ENCODE measurements at regions not wholly inside any gene's neighbourhood (a gene's known extent, or its start where the extent isn't known, plus 50 kb on each side); places are given as distances from the start of the nearest gene placed in this dataset.

GRCh38 chr13:50685956-50686355, 157.5 kb downstream of the DLEU7 start:
- Histone ChIP-seq H3K4me1 (ENCODE audit: control insufficient read depth in 3 of 3, insufficient read depth in 2 of 3, low read depth in 1 of 3, low read length in 2 of 3) (no peaks in the 10 kb centered on the region), H3K9me3 (ENCODE audit: control insufficient read depth in 2 of 2, insufficient read depth in 1 of 2, low read depth in 1 of 2, low read length in 1 of 2) (no peaks in the 10 kb centered on the region), H3K27me3 (ENCODE audit: control insufficient read depth in 3 of 3, insufficient read depth in 3 of 3, low read length in 3 of 3) (no peaks in the 10 kb centered on the region), H3K36me3 (ENCODE audit: control insufficient read depth in 3 of 3, insufficient read depth in 2 of 3, low read depth in 1 of 3, low read length in 3 of 3) (no peaks in the 10 kb centered on the region), H3K27ac (ENCODE audit: low read depth in 1 of 3, low read length in 2 of 3) (no peak overlapping the region), H3K4me3 (ENCODE audit: low read depth in 1 of 3, low read length in 3 of 3) (no peak overlapping the region)
- DNase-seq (no peak), FAIRE-seq (no peak)
- whole genome bisulfite sequencing, 3 donors, result 52 to 64% (median 64%) methylated on average over 5 of the region's 5 CpGs

GRCh38 chr13:50686551-50686950, 156.9 kb downstream of the DLEU7 start:
- DNase-seq (peak in 1 of 2 donors; percentile 48), FAIRE-seq (no peak)
- H3K27ac ChIP-seq (ENCODE audit: low read depth in 1 of 3, low read length in 2 of 3), result no peak overlapping the region
- H3K9me3 ChIP-seq (ENCODE audit: control insufficient read depth in 2 of 2, insufficient read depth in 1 of 2, low read depth in 1 of 2, low read length in 1 of 2), result no peaks in the 10 kb centered on the region
- WGBS, 3 donors, result 64 to 85% (median 77%) methylated on average over 3 of the region's 3 CpGs
- no peaks in the 10 kb centered on the region for H3K36me3 ChIP-seq (ENCODE audit: control insufficient read depth in 3 of 3, insufficient read depth in 2 of 3, low read depth in 1 of 3, low read length in 3 of 3)
- no peak overlapping the region for H3K4me3 ChIP-seq (ENCODE audit: low read depth in 1 of 3, low read length in 3 of 3)
- peaks cover 0 to 2% (median 0%) of the 10 kb centered on the region in 3 donors for H3K4me1 ChIP-seq (ENCODE audit: control insufficient read depth in 3 of 3, insufficient read depth in 2 of 3, low read depth in 1 of 3, low read length in 2 of 3)
- no peaks in the 10 kb centered on the region for H3K27me3 ChIP-seq (ENCODE audit: control insufficient read depth in 3 of 3, insufficient read depth in 3 of 3, low read length in 3 of 3)

GRCh38 chr13:50687545-50687944, 155.9 kb downstream of the DLEU7 start:
- Histone ChIP-seq H3K9me3 (ENCODE audit: control insufficient read depth in 2 of 2, insufficient read depth in 1 of 2, low read depth in 1 of 2, low read length in 1 of 2) (no peaks in the 10 kb centered on the region), H3K27me3 (ENCODE audit: control insufficient read depth in 3 of 3, insufficient read depth in 3 of 3, low read length in 3 of 3) (no peaks in the 10 kb centered on the region), H3K4me1 (ENCODE audit: control insufficient read depth in 3 of 3, insufficient read depth in 2 of 3, low read depth in 1 of 3, low read length in 2 of 3) (peaks cover 0 to 3% (median 0%) of the 10 kb centered on the region in 3 donors), H3K27ac (ENCODE audit: low read depth in 1 of 3, low read length in 2 of 3) (no peak overlapping the region), H3K4me3 (ENCODE audit: low read depth in 1 of 3, low read length in 3 of 3) (no peak overlapping the region), H3K36me3 (ENCODE audit: control insufficient read depth in 3 of 3, insufficient read depth in 2 of 3, low read depth in 1 of 3, low read length in 3 of 3) (no peaks in the 10 kb centered on the region)
- FAIRE-seq (no peak), DNase-seq (no peak)
- 94 to 96% (median 95%) methylated on average over 4 of the region's 4 CpGs for WGBS, 3 donors

GRCh38 chr13:50690006-50690405, 153.5 kb downstream of the DLEU7 start:
- FAIRE-seq (no peak), DNase-seq (no peak)
- no peaks in the 10 kb centered on the region for H3K27me3 ChIP-seq (ENCODE audit: control insufficient read depth in 3 of 3, insufficient read depth in 3 of 3, low read length in 3 of 3)
- H3K4me3 ChIP-seq (ENCODE audit: low read depth in 1 of 3, low read length in 3 of 3), result no peak overlapping the region
- H3K4me1 ChIP-seq (ENCODE audit: control insufficient read depth in 3 of 3, insufficient read depth in 2 of 3, low read depth in 1 of 3, low read length in 2 of 3), result peaks cover 0 to 5% (median 5%) of the 10 kb centered on the region in 3 donors
- no peaks in the 10 kb centered on the region for H3K9me3 ChIP-seq (ENCODE audit: control insufficient read depth in 2 of 2, insufficient read depth in 1 of 2, low read depth in 1 of 2, low read length in 1 of 2)
- no peaks in the 10 kb centered on the region for H3K36me3 ChIP-seq (ENCODE audit: control insufficient read depth in 3 of 3, insufficient read depth in 2 of 3, low read depth in 1 of 3, low read length in 3 of 3)
- H3K27ac ChIP-seq (ENCODE audit: low read depth in 1 of 3, low read length in 2 of 3), result no peak overlapping the region

GRCh38 chr13:50691176-50691680, 152.3 kb downstream of the DLEU7 start:
- H3K4me1 ChIP-seq (ENCODE audit: control insufficient read depth in 3 of 3, insufficient read depth in 2 of 3, low read depth in 1 of 3, low read length in 2 of 3), result peaks cover 0 to 5% (median 5%) of the 10 kb centered on the region in 3 donors
- no peak overlapping the region for H3K27ac ChIP-seq (ENCODE audit: low read depth in 1 of 3, low read length in 2 of 3)
- H3K27me3 ChIP-seq (ENCODE audit: control insufficient read depth in 3 of 3, insufficient read depth in 3 of 3, low read length in 3 of 3), result no peaks in the 10 kb centered on the region
- FAIRE-seq, result no peak
- H3K9me3 ChIP-seq (ENCODE audit: control insufficient read depth in 2 of 2, insufficient read depth in 1 of 2, low read depth in 1 of 2, low read length in 1 of 2), result no peaks in the 10 kb centered on the region
- no peak overlapping the region for H3K4me3 ChIP-seq (ENCODE audit: low read depth in 1 of 3, low read length in 3 of 3)
- WGBS, 3 donors, result 48 to 58% (median 49%) methylated on average over 3 of the region's 3 CpGs
- no peaks in the 10 kb centered on the region for H3K36me3 ChIP-seq (ENCODE audit: control insufficient read depth in 3 of 3, insufficient read depth in 2 of 3, low read depth in 1 of 3, low read length in 3 of 3)
- DNase-seq, result peak in 1 of 2 donors; percentile 30

GRCh38 chr13:50691681-50692263, 151.7 kb downstream of the DLEU7 start:
- no peak for DNase-seq
- no peak overlapping the region for H3K4me3 ChIP-seq (ENCODE audit: low read depth in 1 of 3, low read length in 3 of 3)
- no peak for FAIRE-seq
- no peaks in the 10 kb centered on the region for H3K27me3 ChIP-seq (ENCODE audit: control insufficient read depth in 3 of 3, insufficient read depth in 3 of 3, low read length in 3 of 3)
- WGBS, 3 donors, result 60 to 67% (median 61%) methylated on average over 7 of the region's 7 CpGs
- no peaks in the 10 kb centered on the region for H3K9me3 ChIP-seq (ENCODE audit: control insufficient read depth in 2 of 2, insufficient read depth in 1 of 2, low read depth in 1 of 2, low read length in 1 of 2)
- H3K27ac ChIP-seq (ENCODE audit: low read depth in 1 of 3, low read length in 2 of 3), result peak overlapping the region in 1 of 3 donors; percentile 3
- peaks cover 0 to 5% (median 5%) of the 10 kb centered on the region in 3 donors for H3K4me1 ChIP-seq (ENCODE audit: control insufficient read depth in 3 of 3, insufficient read depth in 2 of 3, low read depth in 1 of 3, low read length in 2 of 3)
- no peaks in the 10 kb centered on the region for H3K36me3 ChIP-seq (ENCODE audit: control insufficient read depth in 3 of 3, insufficient read depth in 2 of 3, low read depth in 1 of 3, low read length in 3 of 3)

GRCh38 chr13:50692396-50692915, 151.0 kb downstream of the DLEU7 start:
- no peak for FAIRE-seq
- no peak for DNase-seq
- Histone ChIP-seq H3K36me3 (ENCODE audit: control insufficient read depth in 3 of 3, insufficient read depth in 2 of 3, low read depth in 1 of 3, low read length in 3 of 3) (no peaks in the 10 kb centered on the region), H3K27ac (ENCODE audit: low read depth in 1 of 3, low read length in 2 of 3) (no peak overlapping the region), H3K4me3 (ENCODE audit: low read depth in 1 of 3, low read length in 3 of 3) (no peak overlapping the region), H3K4me1 (ENCODE audit: control insufficient read depth in 3 of 3, insufficient read depth in 2 of 3, low read depth in 1 of 3, low read length in 2 of 3) (peaks cover 0 to 5% (median 5%) of the 10 kb centered on the region in 3 donors), H3K27me3 (ENCODE audit: control insufficient read depth in 3 of 3, insufficient read depth in 3 of 3, low read length in 3 of 3) (no peaks in the 10 kb centered on the region), H3K9me3 (ENCODE audit: control insufficient read depth in 2 of 2, insufficient read depth in 1 of 2, low read depth in 1 of 2, low read length in 1 of 2) (no peaks in the 10 kb centered on the region)

- DNase-seq (peak; percentile 8 to 34), FAIRE-seq (no peak)
- Histone ChIP-seq H3K27ac (ENCODE audit: low read depth in 1 of 3, low read length in 2 of 3) (peak overlapping the region in 1 of 3 donors; percentile 51), H3K36me3 (ENCODE audit: control insufficient read depth in 3 of 3, insufficient read depth in 2 of 3, low read depth in 1 of 3, low read length in 3 of 3) (no peaks in the 10 kb centered on the region), H3K4me3 (ENCODE audit: low read depth in 1 of 3, low read length in 3 of 3) (no peak overlapping the region), H3K9me3 (ENCODE audit: control insufficient read depth in 2 of 2, insufficient read depth in 1 of 2, low read depth in 1 of 2, low read length in 1 of 2) (no peaks in the 10 kb centered on the region), H3K4me1 (ENCODE audit: control insufficient read depth in 3 of 3, insufficient read depth in 2 of 3, low read depth in 1 of 3, low read length in 2 of 3) (peaks cover 0 to 14% (median 5%) of the 10 kb centered on the region in 3 donors), H3K27me3 (ENCODE audit: control insufficient read depth in 3 of 3, insufficient read depth in 3 of 3, low read length in 3 of 3) (no peaks in the 10 kb centered on the region)
- WGBS, 3 donors, result 27 to 58% (median 33%) methylated on average over 2 of the region's 2 CpGs
These were observed 149.8 kb downstream of the DLEU7 start for GRCh38 chr13:50693727-50694126.
